Urothelium cell line (cell line): ENCODE measurements at regions not wholly inside any gene's neighbourhood (a gene's known extent, or its start where the extent isn't known, plus 50 kb on each side); places are given as distances from the start of the nearest gene placed in this dataset.

Source experiments
- DNase-seq: peaks from one replicate; pipeline ENCODE4 v3.0.0; 2011; ENCODE audit warnings: low spot score, mixed read lengths
- FAIRE-seq: peaks from 2 replicates; lab custom pipeline; 2011; peaks lifted over from hg19 to GRCh38; lab: Jason Lieb, UNC

GRCh38 chr11:133723056-133723455, 122.3 kb downstream of the SPATA19 start:
- FAIRE-seq = no peak
- no peak for DNase-seq

- FAIRE-seq (no peak), DNase-seq (no peak)
These were observed 124.4 kb downstream of the SPATA19 start for GRCh38 chr11:133720951-133721350.

GRCh38 chr11:133719532-133720235, 125.6 kb downstream of the SPATA19 start:
- FAIRE-seq (no peak), DNase-seq (no peak)

- FAIRE-seq (no peak), DNase-seq (no peak)
These were observed 126.5 kb downstream of the SPATA19 start for GRCh38 chr11:133718831-133719230.

GRCh38 chr11:133718238-133718637, 127.1 kb downstream of the SPATA19 start:
- FAIRE-seq = no peak

GRCh38 chr11:133716602-133717001, 128.7 kb downstream of the SPATA19 start:
- DNase-seq (no peak), FAIRE-seq (no peak)

More at GRCh38 chr11:133718238-133718637, 127.1 kb downstream of the SPATA19 start:
- no peak for DNase-seq

GRCh38 chr11:133715602-133716001, 129.7 kb downstream of the SPATA19 start:
- FAIRE-seq = no peak
- DNase-seq = no peak

GRCh38 chr11:133714471-133715375, 130.6 kb downstream of the SPATA19 start:
- no peak for FAIRE-seq

GRCh38 chr11:133713844-133714243, 131.5 kb downstream of the SPATA19 start:
- FAIRE-seq = no peak

More at GRCh38 chr11:133714471-133715375, 130.6 kb downstream of the SPATA19 start:
- DNase-seq = no peak

GRCh38 chr11:133713406-133713805, 131.9 kb downstream of the SPATA19 start:
- FAIRE-seq = no peak
- no peak for DNase-seq

More at GRCh38 chr11:133713844-133714243, 131.5 kb downstream of the SPATA19 start:
- DNase-seq = no peak

GRCh38 chr11:133712051-133712560, 133.2 kb downstream of the SPATA19 start:
- DNase-seq = no peak
- no peak for FAIRE-seq

GRCh38 chr11:133711545-133711944, 133.8 kb downstream of the SPATA19 start:
- FAIRE-seq (no peak), DNase-seq (no peak)

- FAIRE-seq = no peak
These were observed 134.6 kb downstream of the SPATA19 start for GRCh38 chr11:133710681-133711240.

GRCh38 chr11:133710241-133710640, 135.1 kb downstream of the SPATA19 start:
- FAIRE-seq (no peak), DNase-seq (no peak)

More at GRCh38 chr11:133710681-133711240, 134.6 kb downstream of the SPATA19 start:
- no peak for DNase-seq

GRCh38 chr11:133708547-133709051, 136.7 kb downstream of the SPATA19 start:
- FAIRE-seq (no peak), DNase-seq (no peak)

GRCh38 chr11:133706925-133707794, 138.2 kb downstream of the SPATA19 start:
- no peak for DNase-seq
- no peak for FAIRE-seq

- DNase-seq (no peak), FAIRE-seq (no peak)
These were observed 139.4 kb downstream of the SPATA19 start for GRCh38 chr11:133705873-133706272.

GRCh38 chr11:133705074-133705648, 140.2 kb downstream of the SPATA19 start:
- FAIRE-seq (no peak), DNase-seq (no peak)

GRCh38 chr11:133699071-133699470, 146.2 kb downstream of the SPATA19 start:
- FAIRE-seq = no peak
- DNase-seq = no peak

- FAIRE-seq = no peak
- DNase-seq = no peak
These were observed 146.7 kb downstream of the SPATA19 start for GRCh38 chr11:133698654-133699053.
